HCT116 (cell line): ENCODE measurements at regions not wholly inside any gene's neighbourhood (a gene's known extent, or its start where the extent isn't known, plus 50 kb on each side); places are given as distances from the start of the nearest gene placed in this dataset.

Source experiments
- ATAC-seq: fragments of 200-7000 bp; cut with Tn5 transposase; 2 replicates; pipeline ENCODE4 v1.9.1; 2020; ENCODE audit warnings: mild to moderate bottlenecking, moderate library complexity
- BruUV-seq: library from RNA; stranded (reverse); fragments of 400-500 nt; replicated peaks from 2 replicates; lab custom pipeline; 2021; lab: Mats Ljungman, UMichigan
- CTCF ChIA-PET: fragments of 300-600 bp; sonication (Branson Sonifier 250); formaldehyde crosslinking; loops from one replicate; lab custom pipeline; 2021; ENCODE audit warnings: antibody characterized with exemption; lab: Charles Lee
- POLR2A ChIA-PET: fragments of 300-600, 350-600 bp; sonication (Branson Sonifier 250); formaldehyde crosslinking; loops from one replicate; lab custom pipeline; 2021; ENCODE audit warnings: antibody characterized with exemption; lab: Charles Lee
- RAD21 ChIA-PET, 2 experiments: fragments of 300-600 bp; sonication (Branson Sonifier 250); formaldehyde crosslinking; loops; one replicate each; lab custom pipeline; 2023; ENCODE audit warnings: low total read pairs in 2 of 2; ENCODE audit not compliant: uncharacterized antibody in 2 of 2, unreplicated experiment in 2 of 2, low non-redundant PET in 1 of 2; lab: Charles Lee
- DNase-seq: peaks from one replicate; pipeline ENCODE4 v3.0.0-alpha.2; 2010; ENCODE audit warnings: low read depth, low spot score
- H2AFZ ChIP-seq: fragments of 200-600 bp; shearing (Covaris generic), sonication (generic); 2 replicates; pipeline ENCODE4 v1.6.1; 2017; ENCODE audit warnings: low read depth, mixed run types, mixed read lengths, antibody characterized with exemption, low read length; ENCODE audit not compliant: poor library complexity, severe bottlenecking
- H3K27ac ChIP-seq: 2 replicates; pipeline ENCODE4 v1.5.1; 2012; ENCODE audit warnings: low read depth, low read length
- H3K27me3 ChIP-seq: fragments of 200-600 bp; sonication (generic); 2 replicates; pipeline ENCODE4 v1.6.1; 2016; ENCODE audit warnings: mixed run types, low read length, mixed read lengths; ENCODE audit not compliant: insufficient read depth
- H3K36me3 ChIP-seq, 2 experiments: fragments of 200-500 bp in 1 of 2; fragments of 200-600 bp in 1 of 2; sonication (Bioruptor generic) in 1 of 2; sonication (generic) in 1 of 2; 2 replicates each; pipeline versions ENCODE4 v1.5.1 to v1.6.1; 2014 to 2016; ENCODE audit warnings: low read length in 2 of 2, inconsistent platforms in 1 of 2, mixed read lengths in 1 of 2, mixed run types in 1 of 2; ENCODE audit not compliant: insufficient read depth in 2 of 2, control insufficient read depth in 1 of 2
- H3K4me1 ChIP-seq, 2 experiments: fragments of 200-600 bp in 1 of 2; sonication (generic) in 1 of 2; 2 replicates each; pipeline versions ENCODE4 v1.5.1 to v1.6.1; 2012 to 2017; ENCODE audit warnings: low read length in 2 of 2, inconsistent platforms in 1 of 2, mild to moderate bottlenecking in 1 of 2, mixed read lengths in 1 of 2, mixed run types in 1 of 2, moderate library complexity in 1 of 2; ENCODE audit not compliant: insufficient read depth in 2 of 2, control insufficient read depth in 1 of 2
- H3K4me2 ChIP-seq: fragments of 200-600 bp; sonication (generic); 2 replicates; pipeline ENCODE4 v1.6.1; 2017; ENCODE audit warnings: mixed run types, low read length, mixed read lengths
- H3K4me3 ChIP-seq, 2 experiments: fragments of 200-600 bp in 1 of 2; sonication (generic) in 1 of 2; replicated peaks in 1 of 2; 2 replicates each; pipeline ENCODE4 v1.5.1; 2011 to 2016; ENCODE audit warnings: low read length in 2 of 2, control low read depth in 1 of 2, low read depth in 1 of 2, mild to moderate bottlenecking in 1 of 2, mixed read lengths in 1 of 2, mixed run types in 1 of 2
- H3K79me2 ChIP-seq: fragments of 200-600 bp; sonication (generic); 2 replicates; pipeline ENCODE4 v1.6.1; 2017; ENCODE audit warnings: mild to moderate bottlenecking, mixed run types, low read length, moderate library complexity, mixed read lengths; ENCODE audit not compliant: insufficient read depth
- H3K9ac ChIP-seq: fragments of 200-600 bp; sonication (generic); 2 replicates; pipeline ENCODE4 v1.6.1; 2016; ENCODE audit warnings: low read length, mixed read lengths
- H3K9me2 ChIP-seq: fragments of 200-600 bp; sonication (generic), shearing (Covaris generic); 2 replicates; pipeline ENCODE4 v1.6.1; 2017; ENCODE audit warnings: mixed run types, mild to moderate bottlenecking, moderate library complexity; ENCODE audit not compliant: insufficient read depth
- H3K9me3 ChIP-seq, 2 experiments: fragments of 200-500 bp in 1 of 2; fragments of 200-600 bp in 1 of 2; sonication (Bioruptor generic) in 1 of 2; sonication (generic) in 1 of 2; 2 replicates each; pipeline ENCODE4 v1.6.1; 2014 to 2017; ENCODE audit warnings: low read length in 2 of 2, mixed read lengths in 2 of 2, inconsistent platforms in 1 of 2, low read depth in 1 of 2, mild to moderate bottlenecking in 1 of 2, mixed run types in 1 of 2, moderate library complexity in 1 of 2; ENCODE audit not compliant: control insufficient read depth in 1 of 2, insufficient read depth in 1 of 2
- H4K20me1 ChIP-seq: fragments of 200-600 bp; sonication (generic), shearing (Covaris generic); 2 replicates; pipeline ENCODE4 v1.6.1; 2017; ENCODE audit warnings: mixed run types, mild to moderate bottlenecking, moderate library complexity; ENCODE audit not compliant: insufficient read depth
- CBX3 ChIP-seq: IDR thresholded peaks from 2 replicates; pipeline ENCODE4 v1.6.1; 2012; ENCODE audit warnings: low read depth
- EGR1 ChIP-seq: IDR thresholded peaks from 2 replicates; pipeline ENCODE4 v1.6.1; 2012; ENCODE audit warnings: low read depth
- ELF1 ChIP-seq: IDR thresholded peaks from 2 replicates; pipeline ENCODE4 v1.6.1; 2012; ENCODE audit warnings: low read depth, borderline replicate concordance
- EZH2 ChIP-seq: fragments of 200-600 bp; sonication (generic); IDR thresholded peaks from 2 replicates; pipeline ENCODE4 v1.6.1; 2017; ENCODE audit warnings: antibody characterized with exemption, mixed run types
- EZH2phosphoT487 ChIP-seq: fragments of 200-600 bp; IDR thresholded peaks from 2 replicates; pipeline ENCODE4 v1.6.1; 2018; ENCODE audit warnings: antibody characterized with exemption, borderline replicate concordance
- JUND ChIP-seq: IDR thresholded peaks from 2 replicates; pipeline ENCODE4 v1.6.1; 2012
- POLR2A ChIP-seq: IDR thresholded peaks from 2 replicates; pipeline ENCODE4 v1.7.0; 2011; ENCODE audit warnings: borderline replicate concordance; ENCODE audit not compliant: insufficient read depth, insufficient read length; ENCODE audit errors: extremely low read depth
- POLR2AphosphoS5 ChIP-seq: IDR thresholded peaks from 2 replicates; pipeline ENCODE4 v1.6.1; 2011; ENCODE audit warnings: mild to moderate bottlenecking, low read depth, low read length, moderate library complexity
- RAD21 ChIP-seq: IDR thresholded peaks from 2 replicates; pipeline ENCODE4 v1.6.1; 2012; ENCODE audit warnings: low read depth, mild to moderate bottlenecking
- SIN3A ChIP-seq: IDR thresholded peaks from 2 replicates; pipeline ENCODE4 v1.6.1; 2012; ENCODE audit warnings: low read depth
- SP1 ChIP-seq: IDR thresholded peaks from 2 replicates; pipeline ENCODE4 v1.6.1; 2012; ENCODE audit warnings: low read depth
- SRF ChIP-seq: IDR thresholded peaks from 2 replicates; pipeline ENCODE4 v1.6.1; 2012; ENCODE audit warnings: low read depth
- TCF7L2 ChIP-seq: IDR thresholded peaks from 2 replicates; pipeline ENCODE4 v1.7.0; 2011; ENCODE audit warnings: borderline replicate concordance, inconsistent platforms; ENCODE audit not compliant: insufficient read depth, insufficient read length; ENCODE audit errors: extremely low read depth
- YY1 ChIP-seq: IDR thresholded peaks from 2 replicates; pipeline ENCODE4 v1.6.1; 2011; ENCODE audit warnings: low read length, low read depth, moderate library complexity, mild to moderate bottlenecking; ENCODE audit not compliant: insufficient replicate concordance; ENCODE audit errors: extremely low read depth
- intact Hi-C: fragments of 100-400 bp; cut with micrococcal nuclease; formaldehyde crosslinking; loops from 2 replicates; pipeline ENCODE4 v1.10.0; 2022
- TF ChIP-seq, protein P1 (sequence below): IDR thresholded peaks from 2 replicates; pipeline ENCODE4 v1.6.1; 2011; ENCODE audit warnings: mild to moderate bottlenecking, low read length, moderate library complexity; ENCODE audit not compliant: insufficient replicate concordance; ENCODE audit errors: extremely low read depth
- TF ChIP-seq, protein P2 (sequence below): IDR thresholded peaks from 2 replicates; pipeline ENCODE4 v1.6.1; 2012
- TF ChIP-seq, protein P3 (sequence below), 3 experiments: fragments of 200-600 bp in 1 of 3; sonication (generic) in 1 of 3; IDR thresholded peaks in 2 of 3; conservative IDR thresholded peaks in 1 of 3; 2 replicates each; pipeline ENCODE4 v1.5.1; 2012 to 2017; ENCODE audit warnings: low read depth in 2 of 3, low read length in 2 of 3, antibody characterized with exemption in 1 of 3, borderline replicate concordance in 1 of 3, control low read depth in 1 of 3, mild to moderate bottlenecking in 1 of 3, mixed read lengths in 1 of 3, mixed run types in 1 of 3, moderate library complexity in 1 of 3; ENCODE audit not compliant: insufficient read depth in 1 of 3
- TF ChIP-seq, protein P4 (sequence below): IDR thresholded peaks from 2 replicates; pipeline ENCODE4 v1.6.1; 2012

DNA sequence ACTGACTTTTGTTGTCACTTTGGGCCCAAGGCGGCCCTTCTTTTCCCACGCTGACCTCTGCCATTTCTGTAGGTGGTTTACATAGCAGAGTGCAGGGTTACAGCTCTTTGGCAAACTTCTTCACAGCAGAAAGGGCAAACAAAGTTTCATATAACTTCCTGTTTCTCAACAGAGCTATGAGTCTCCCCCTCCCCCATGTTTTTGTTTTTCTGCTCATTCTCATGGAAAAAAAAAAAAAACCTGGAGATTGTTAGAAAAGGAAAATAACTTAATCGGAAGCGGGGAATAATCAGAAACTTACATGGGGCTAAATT lies 342.0 kb upstream of the NR2F2 start:
- POLR2A ChIA-PET = no interaction called here
- no peak for TF ChIP-seq POLR2AphosphoS5
- TF ChIP-seq EGR1 = no peak
- no peak for TF ChIP-seq ELF1
- TF ChIP-seq, protein P1, sequence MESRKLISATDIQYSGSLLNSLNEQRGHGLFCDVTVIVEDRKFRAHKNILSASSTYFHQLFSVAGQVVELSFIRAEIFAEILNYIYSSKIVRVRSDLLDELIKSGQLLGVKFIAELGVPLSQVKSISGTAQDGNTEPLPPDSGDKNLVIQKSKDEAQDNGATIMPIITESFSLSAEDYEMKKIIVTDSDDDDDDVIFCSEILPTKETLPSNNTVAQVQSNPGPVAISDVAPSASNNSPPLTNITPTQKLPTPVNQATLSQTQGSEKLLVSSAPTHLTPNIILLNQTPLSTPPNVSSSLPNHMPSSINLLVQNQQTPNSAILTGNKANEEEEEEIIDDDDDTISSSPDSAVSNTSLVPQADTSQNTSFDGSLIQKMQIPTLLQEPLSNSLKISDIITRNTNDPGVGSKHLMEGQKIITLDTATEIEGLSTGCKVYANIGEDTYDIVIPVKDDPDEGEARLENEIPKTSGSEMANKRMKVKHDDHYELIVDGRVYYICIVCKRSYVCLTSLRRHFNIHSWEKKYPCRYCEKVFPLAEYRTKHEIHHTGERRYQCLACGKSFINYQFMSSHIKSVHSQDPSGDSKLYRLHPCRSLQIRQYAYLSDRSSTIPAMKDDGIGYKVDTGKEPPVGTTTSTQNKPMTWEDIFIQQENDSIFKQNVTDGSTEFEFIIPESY = no peak
- no peak for TF ChIP-seq YY1
- no peak for TF ChIP-seq TCF7L2
- TF ChIP-seq RAD21 = no peak
- no peak for TF ChIP-seq SP1
- TF ChIP-seq CBX3 = no peak
- TF ChIP-seq SRF = no peak
- H4K20me1 ChIP-seq = no peaks in the 10 kb centered on the region
- H3K9me3 ChIP-seq = no peaks in the 10 kb centered on the region
- CTCF ChIA-PET = no interaction called here
- DNase-seq = no peak
- H3K4me2 ChIP-seq = no peak overlapping the region
- H3K36me3 ChIP-seq = no peaks in the 10 kb centered on the region
- no peak overlapping the region for H2AFZ ChIP-seq
- no peaks in the 10 kb centered on the region for H3K4me1 ChIP-seq
- BruUV-seq = no TSS peak
- RAD21 ChIA-PET = no interaction called here
- H3K4me3 ChIP-seq = no peak overlapping the region
- H3K9ac ChIP-seq = no peak overlapping the region
- intact Hi-C loops = no loop called here
- no peaks in the 10 kb centered on the region for H3K79me2 ChIP-seq
- H3K27ac ChIP-seq = no peak overlapping the region
- no peaks in the 10 kb centered on the region for H3K27me3 ChIP-seq
- no peak for ATAC-seq
- no peaks in the 10 kb centered on the region for H3K9me2 ChIP-seq

DNA sequence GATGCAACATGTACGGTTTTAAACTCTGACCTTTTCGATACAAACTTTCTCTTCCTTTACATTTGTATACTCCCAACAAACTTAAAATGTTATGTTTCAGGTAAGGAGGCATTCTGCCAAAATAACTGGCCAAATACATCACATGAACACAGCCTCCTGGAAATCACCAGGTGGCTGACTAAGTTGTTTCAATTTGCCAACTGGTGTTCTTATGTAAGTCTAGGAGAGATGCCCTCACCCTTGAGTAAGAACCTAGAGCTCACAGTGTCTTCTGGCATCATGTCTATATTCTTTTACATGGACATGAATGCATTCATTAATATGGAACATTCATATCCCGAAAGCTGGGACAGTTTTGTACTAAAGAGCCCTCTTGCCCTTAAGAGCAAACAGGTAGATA lies 341.1 kb upstream of the NR2F2 start:
- RAD21 ChIA-PET = no interaction called here
- Histone ChIP-seq H3K27me3 (no peaks in the 10 kb centered on the region), H3K4me1 (no peaks in the 10 kb centered on the region), H3K9ac (no peak overlapping the region), H3K79me2 (no peaks in the 10 kb centered on the region), H4K20me1 (no peaks in the 10 kb centered on the region), H3K36me3 (no peaks in the 10 kb centered on the region), H3K9me2 (no peaks in the 10 kb centered on the region), H3K9me3 (no peaks in the 10 kb centered on the region), H3K4me3 (no peak overlapping the region), H2AFZ (no peak overlapping the region), H3K27ac (no peak overlapping the region), H3K4me2 (no peak overlapping the region)
- POLR2A ChIA-PET = no interaction called here
- no peak for ATAC-seq
- CTCF ChIA-PET = no interaction called here
- no TSS peak for BruUV-seq
- DNase-seq = no peak
- intact Hi-C loops = no loop called here
- TF ChIP-seq, protein P2, sequence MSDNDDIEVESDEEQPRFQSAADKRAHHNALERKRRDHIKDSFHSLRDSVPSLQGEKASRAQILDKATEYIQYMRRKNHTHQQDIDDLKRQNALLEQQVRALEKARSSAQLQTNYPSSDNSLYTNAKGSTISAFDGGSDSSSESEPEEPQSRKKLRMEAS = no peak
- TF ChIP-seq JUND (no peak), EZH2 (no peak), SIN3A (no peak), POLR2A (no peak), ELF1 (no peak), EZH2phosphoT487 (no peak)
- TF ChIP-seq, protein P3, sequence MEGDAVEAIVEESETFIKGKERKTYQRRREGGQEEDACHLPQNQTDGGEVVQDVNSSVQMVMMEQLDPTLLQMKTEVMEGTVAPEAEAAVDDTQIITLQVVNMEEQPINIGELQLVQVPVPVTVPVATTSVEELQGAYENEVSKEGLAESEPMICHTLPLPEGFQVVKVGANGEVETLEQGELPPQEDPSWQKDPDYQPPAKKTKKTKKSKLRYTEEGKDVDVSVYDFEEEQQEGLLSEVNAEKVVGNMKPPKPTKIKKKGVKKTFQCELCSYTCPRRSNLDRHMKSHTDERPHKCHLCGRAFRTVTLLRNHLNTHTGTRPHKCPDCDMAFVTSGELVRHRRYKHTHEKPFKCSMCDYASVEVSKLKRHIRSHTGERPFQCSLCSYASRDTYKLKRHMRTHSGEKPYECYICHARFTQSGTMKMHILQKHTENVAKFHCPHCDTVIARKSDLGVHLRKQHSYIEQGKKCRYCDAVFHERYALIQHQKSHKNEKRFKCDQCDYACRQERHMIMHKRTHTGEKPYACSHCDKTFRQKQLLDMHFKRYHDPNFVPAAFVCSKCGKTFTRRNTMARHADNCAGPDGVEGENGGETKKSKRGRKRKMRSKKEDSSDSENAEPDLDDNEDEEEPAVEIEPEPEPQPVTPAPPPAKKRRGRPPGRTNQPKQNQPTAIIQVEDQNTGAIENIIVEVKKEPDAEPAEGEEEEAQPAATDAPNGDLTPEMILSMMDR (IDR thresholded peaks at IDR 0.05 in 2 of 3, conservative IDR thresholded peaks at IDR 0.05 in 1 of 3; ENCODE audit: borderline replicate concordance in 1 of 3, insufficient read depth in 1 of 3, low read depth in 2 of 3, low read length in 2 of 3) = no peak
- TF ChIP-seq, protein P4, sequence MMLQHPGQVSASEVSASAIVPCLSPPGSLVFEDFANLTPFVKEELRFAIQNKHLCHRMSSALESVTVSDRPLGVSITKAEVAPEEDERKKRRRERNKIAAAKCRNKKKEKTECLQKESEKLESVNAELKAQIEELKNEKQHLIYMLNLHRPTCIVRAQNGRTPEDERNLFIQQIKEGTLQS = no peak
